MG63 (cell line): ENCODE measurements at regions not wholly inside any gene's neighbourhood (a gene's known extent, or its start where the extent isn't known, plus 50 kb on each side); places are given as distances from the start of the nearest gene placed in this dataset.
A peak's percentile ranks its signal among the peaks of the same experiment; 100 is the strongest.

Source experiments
- DNase-seq: peaks from one replicate; pipeline ENCODE4 v3.0.0-alpha.2; 2020
- H3K27me3 ChIP-seq: fragments of 250-450 bp; sonication (Bioruptor Pico); 2 replicates; pipeline ENCODE4 v1.5.1; 2020; ENCODE audit warnings: mild to moderate bottlenecking, moderate library complexity
- H3K36me3 ChIP-seq: fragments of 250-450 bp; sonication (Bioruptor Pico); 2 replicates; pipeline ENCODE4 v1.5.1; 2020; ENCODE audit warnings: mild to moderate bottlenecking, moderate library complexity
- H3K4me3 ChIP-seq: fragments of 250-450 bp; sonication (Bioruptor Pico); 2 replicates; pipeline ENCODE4 v1.5.1; 2020; ENCODE audit warnings: mild to moderate bottlenecking, moderate library complexity
- H3K9me3 ChIP-seq: fragments of 250-450 bp; sonication (Bioruptor Pico); 2 replicates; pipeline ENCODE4 v1.5.1; 2020; ENCODE audit warnings: mild to moderate bottlenecking, moderate library complexity

DNA sequence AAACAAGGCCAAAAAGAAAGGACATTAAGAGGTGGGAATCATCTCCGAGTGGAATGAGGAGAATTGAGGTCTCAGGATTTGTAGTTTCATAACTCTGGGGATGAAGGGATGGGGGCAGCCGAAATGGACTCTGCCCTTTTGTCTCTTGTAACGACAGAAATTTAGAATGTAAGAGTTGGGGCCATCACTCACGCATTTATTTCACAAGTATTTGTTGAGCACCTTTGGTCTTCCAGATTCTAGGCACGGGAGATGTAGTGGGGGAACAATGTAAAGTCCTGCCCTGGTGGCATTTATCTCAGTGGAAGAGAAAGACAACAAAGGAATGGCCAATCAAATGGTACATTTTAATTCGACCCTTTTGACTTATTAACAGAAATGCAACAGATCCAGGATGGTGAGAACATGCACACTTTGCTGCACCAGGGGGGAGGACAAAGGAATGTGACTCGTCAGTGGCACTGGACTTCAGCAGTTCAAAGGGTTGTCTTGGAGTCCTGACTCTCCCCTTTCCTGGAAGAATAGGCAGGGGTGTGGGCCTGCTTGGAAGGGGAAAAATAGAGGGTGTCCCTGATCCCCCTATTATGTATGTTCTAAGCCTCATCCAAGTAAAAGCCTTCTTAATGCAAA is 102.0 kb downstream of the TMEM30B start:
- H3K27me3 ChIP-seq: no peaks in the 10 kb centered on the region
- no peak for DNase-seq
- H3K9me3 ChIP-seq: no peaks in the 10 kb centered on the region
- no peaks in the 10 kb centered on the region for H3K36me3 ChIP-seq
- no peak overlapping the region for H3K4me3 ChIP-seq

DNA sequence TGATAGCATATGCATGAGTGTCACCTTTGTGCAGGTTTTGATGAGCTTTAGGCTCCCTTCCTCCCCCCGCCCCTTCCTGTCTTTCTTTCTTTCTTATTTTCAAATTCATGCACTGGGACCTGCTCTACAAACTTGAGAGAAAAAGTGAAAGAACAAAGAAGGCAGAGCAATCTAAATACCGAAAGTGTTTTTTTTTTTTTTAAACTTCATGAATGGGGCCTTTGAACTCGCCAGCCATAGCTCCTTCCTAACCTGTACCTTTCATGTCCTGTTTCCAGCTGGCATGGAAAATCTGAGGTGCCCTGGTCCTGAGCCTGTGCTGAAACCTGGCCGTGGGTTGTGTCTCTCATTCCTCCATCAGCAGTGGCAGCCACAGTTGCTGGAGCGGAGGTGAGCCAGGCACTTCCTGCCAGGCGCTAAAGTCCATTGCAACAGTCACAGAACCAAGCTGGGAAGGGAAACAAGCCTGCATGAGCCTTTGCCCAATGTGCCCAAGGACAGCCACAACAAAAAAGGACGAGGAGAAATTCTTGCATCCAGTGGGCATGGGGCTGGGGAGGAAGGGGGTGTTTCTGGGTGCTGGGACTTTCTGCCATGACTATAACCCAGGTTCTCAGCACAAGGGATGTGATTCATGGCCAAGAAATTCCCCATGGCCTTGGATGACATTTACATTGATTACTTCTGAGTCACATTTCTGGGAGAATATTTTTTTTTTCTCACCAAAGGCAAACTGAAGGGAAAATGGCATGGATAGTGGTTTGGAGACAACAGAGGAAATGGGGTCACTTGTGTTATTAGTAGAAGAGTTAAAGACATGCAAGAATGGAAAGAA is 102.7 kb downstream of the TMEM30B start:
- H3K9me3 ChIP-seq: no peaks in the 10 kb centered on the region
- H3K4me3 ChIP-seq: no peak overlapping the region
- no peaks in the 10 kb centered on the region for H3K27me3 ChIP-seq
- peak; percentile 73 for DNase-seq
- H3K36me3 ChIP-seq: no peaks in the 10 kb centered on the region

DNA sequence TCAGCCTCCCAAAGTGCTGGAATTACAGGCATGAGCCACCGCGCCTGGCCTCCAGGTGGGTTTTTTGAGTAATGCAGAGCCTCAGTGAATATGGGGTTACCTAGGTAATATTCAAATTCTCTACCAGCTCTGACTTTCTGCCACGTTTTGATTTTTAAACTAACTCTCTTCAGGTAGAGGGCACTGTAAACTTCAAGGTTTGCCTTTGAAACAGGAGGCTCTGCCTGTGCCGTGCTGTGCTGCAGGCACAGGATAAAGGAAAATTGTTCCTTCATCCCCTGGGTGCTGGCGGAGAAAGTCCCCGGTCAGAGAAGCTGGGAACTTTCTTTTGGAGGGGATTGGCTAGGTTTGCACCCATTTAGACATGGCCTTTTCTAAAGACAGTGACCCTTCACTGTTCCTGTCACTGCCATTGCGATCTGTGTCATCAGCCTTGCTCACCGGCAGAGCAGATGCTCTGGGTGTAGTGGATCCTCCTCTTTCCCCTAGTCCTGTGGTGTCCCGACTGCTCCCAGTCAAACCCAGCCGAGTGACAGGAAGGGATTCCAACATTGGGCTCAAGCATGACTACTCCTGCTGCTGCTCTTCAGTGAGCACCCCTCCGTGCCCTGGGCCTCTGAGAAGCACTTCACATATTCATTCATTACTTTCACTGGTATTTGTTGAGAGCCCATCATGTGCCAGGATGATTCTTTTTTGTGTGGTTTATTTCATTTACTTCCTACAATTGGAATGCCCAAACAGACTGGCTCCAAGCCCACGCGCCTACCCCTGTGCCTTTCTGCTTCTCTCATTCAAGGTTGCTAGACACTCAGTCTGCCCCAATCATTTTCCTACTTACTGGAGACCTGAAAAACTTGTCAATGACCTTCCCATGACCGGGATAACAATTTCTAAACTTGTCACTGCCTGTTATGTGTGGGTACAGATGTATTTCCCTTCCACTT is 103.6 kb downstream of the TMEM30B start:
- Histone ChIP-seq H3K9me3 (no peaks in the 10 kb centered on the region), H3K4me3 (no peak overlapping the region), H3K36me3 (no peaks in the 10 kb centered on the region), H3K27me3 (no peaks in the 10 kb centered on the region)
- peak; percentile 81 for DNase-seq

DNA sequence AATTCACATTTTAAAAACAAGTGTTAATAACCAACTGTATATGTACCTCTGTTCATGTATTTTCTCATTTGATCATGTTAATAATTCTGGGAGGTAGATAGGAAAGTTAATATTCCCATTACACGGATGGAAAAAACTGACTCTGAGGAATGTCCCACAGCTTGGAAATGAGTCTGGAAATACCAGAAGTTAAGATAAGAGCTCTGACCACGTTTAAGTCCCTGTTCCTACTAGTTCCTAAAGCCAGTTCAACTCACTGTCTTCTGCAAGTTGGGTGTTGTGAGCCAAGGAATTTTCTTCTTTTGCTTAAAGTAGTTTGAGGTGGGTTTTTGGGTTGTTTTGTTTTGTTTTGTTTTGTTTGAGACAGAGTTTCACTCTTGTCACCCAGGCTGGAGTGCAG is 104.5 kb downstream of the TMEM30B start:
- Histone ChIP-seq H3K27me3 (no peaks in the 10 kb centered on the region), H3K4me3 (no peak overlapping the region), H3K9me3 (no peaks in the 10 kb centered on the region), H3K36me3 (no peaks in the 10 kb centered on the region)
- DNase-seq: no peak

DNA sequence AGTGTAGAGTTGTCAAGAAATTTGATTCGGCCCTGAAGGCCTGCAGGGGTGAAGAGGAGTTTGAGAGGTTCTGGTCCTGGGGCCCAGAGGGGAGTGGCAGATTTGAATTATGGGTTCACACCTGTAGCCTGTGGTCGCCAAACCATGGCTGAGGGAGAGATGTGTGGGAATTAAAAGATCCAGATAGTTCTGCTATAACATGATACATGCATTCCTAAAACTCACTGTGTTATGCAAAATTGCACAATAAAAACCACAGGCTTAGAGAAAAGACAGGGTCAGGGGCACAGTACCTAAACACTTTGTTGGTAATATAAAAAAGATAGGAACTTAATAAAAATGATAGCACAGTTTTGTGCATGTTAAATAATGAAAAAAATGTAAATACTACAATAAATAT is 106.2 kb downstream of the TMEM30B start:
- no peak for DNase-seq
- no peaks in the 10 kb centered on the region for H3K27me3 ChIP-seq
- no peaks in the 10 kb centered on the region for H3K36me3 ChIP-seq
- H3K9me3 ChIP-seq: no peaks in the 10 kb centered on the region
- H3K4me3 ChIP-seq: no peak overlapping the region

DNA sequence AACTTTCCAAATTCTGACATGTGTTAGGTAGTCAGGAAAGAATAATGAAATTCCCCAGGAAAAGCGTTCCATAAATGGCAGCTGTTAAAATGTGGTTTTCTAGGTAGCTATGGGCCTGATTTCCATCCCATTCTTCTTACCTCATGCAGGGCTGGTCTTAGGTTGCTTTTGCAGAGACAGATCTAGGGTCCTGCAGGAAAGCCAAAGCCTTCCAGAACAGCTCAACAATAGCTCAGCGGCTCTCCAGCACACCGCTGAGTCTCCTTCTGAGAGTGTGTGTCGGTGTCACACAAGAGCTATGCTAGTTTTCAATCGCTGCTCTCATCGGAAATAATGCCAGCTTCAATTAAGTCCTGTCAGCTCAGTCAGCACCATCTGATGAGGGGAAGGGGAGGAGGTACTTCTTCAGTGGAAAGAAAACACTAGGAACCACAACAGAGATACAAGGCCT is 106.7 kb downstream of the TMEM30B start:
- Histone ChIP-seq H3K27me3 (no peaks in the 10 kb centered on the region), H3K9me3 (no peaks in the 10 kb centered on the region), H3K36me3 (no peaks in the 10 kb centered on the region), H3K4me3 (no peak overlapping the region)
- no peak for DNase-seq

DNA sequence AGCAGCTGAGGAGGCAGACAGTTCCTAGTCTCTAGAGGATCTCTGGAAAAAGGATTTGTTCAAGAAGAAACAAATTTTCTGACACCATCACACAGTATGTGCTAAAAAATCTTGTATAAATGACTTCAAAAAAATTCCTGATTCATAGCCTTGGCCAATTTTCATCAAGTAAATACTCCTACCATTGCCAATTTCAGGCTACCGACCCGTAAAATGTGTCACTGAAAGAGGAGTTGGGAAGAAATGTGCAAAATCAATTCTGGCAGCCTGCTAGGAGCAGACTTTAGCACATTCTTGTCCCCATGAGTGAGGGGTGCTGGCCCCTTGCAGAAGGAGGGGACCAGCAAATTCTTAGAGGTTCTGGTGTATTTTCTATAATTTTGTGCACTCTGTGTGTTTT is 109.4 kb downstream of the TMEM30B start:
- Histone ChIP-seq H3K9me3 (no peaks in the 10 kb centered on the region), H3K36me3 (no peaks in the 10 kb centered on the region), H3K4me3 (no peak overlapping the region), H3K27me3 (no peaks in the 10 kb centered on the region)
- peak; percentile 13 for DNase-seq

DNA sequence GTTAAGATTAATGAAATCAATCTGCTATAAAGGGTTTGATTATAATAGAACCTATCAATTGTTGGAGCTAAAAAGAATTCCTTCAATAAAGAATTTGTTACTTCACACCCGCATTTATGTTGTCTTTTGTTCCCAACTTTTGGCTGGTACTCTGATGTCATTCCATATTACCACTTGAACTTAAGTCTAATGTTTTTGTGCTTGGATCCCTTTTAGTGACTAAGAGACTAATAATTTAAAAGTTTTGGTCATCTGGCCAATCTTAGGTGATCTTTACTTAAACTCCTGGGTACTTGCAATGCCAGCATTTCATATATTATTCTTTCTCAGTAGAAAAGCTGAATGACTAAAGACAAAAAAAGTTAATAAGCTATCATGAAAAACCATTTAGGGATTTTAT is 113.0 kb downstream of the TMEM30B start:
- Histone ChIP-seq H3K27me3 (no peaks in the 10 kb centered on the region), H3K4me3 (no peak overlapping the region), H3K9me3 (0 out of 2 replicates have a peak, but pooled peaks cover 4% of the 10 kb centered on the region), H3K36me3 (no peaks in the 10 kb centered on the region)
- no peak for DNase-seq

DNA sequence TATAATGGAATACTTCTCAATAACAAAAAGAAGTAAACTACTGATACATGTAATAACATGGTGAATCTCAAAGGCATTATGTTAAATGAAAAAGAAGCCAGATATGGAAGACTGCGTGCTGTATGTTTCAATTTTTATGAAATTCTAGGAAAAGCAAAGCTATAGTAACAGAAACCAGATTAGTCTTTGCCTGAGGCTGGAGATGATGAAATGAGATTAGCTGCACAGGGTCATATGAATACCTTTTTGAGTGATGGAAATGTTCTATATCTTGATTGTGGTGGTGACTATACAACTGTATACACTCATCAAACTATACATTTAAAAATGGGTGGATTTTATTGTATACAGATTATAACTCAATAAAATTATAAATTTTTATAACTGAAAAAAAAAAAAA is 113.5 kb downstream of the TMEM30B start:
- Histone ChIP-seq H3K9me3 (0 out of 2 replicates have a peak, but pooled peaks cover 4% of the 10 kb centered on the region), H3K27me3 (no peaks in the 10 kb centered on the region), H3K4me3 (no peak overlapping the region), H3K36me3 (no peaks in the 10 kb centered on the region)
- DNase-seq: no peak

DNA sequence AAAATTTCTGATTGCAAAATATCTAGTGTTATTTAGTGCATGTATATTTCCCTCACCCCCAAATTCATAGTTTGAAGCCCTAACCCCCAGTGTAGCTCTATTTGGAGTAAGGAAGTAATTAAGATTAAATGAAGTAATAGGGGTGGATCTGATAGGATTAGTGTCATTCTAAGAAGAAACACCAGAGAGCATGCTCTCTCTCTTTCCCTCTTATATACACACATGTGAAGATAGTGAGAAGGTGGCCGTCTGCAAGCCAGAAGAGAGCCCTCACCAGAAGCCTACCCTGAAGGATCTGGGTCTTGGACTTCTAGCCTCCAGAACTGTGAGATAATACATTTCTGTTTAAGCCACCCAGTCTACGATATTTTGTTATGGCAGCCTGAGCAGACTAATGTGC is 120.3 kb downstream of the TMEM30B start:
- Histone ChIP-seq H3K36me3 (no peaks in the 10 kb centered on the region), H3K9me3 (0 out of 2 replicates have a peak, but pooled peaks cover 4% of the 10 kb centered on the region), H3K27me3 (no peaks in the 10 kb centered on the region), H3K4me3 (no peak overlapping the region)
- DNase-seq: no peak

DNA sequence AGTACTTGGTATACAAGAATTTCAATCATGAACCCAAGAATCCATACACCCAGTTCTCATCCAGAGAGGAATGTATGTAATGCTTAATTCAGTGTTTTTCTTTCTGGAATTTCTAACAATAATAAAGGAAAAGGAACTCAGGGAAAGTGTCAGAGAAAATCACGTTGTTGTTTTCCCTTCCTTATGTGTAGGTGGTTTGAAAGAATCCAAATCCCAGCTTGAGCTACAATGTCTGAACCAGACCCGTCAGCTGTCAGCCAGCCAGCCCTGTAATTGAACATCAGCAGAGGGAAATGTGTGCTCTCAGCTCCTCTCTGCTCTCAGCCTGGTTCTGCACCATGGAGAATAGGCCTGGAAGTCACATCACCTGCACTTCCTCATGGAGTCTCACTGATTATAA is 126.5 kb downstream of the TMEM30B start:
- Histone ChIP-seq H3K36me3 (no peaks in the 10 kb centered on the region), H3K4me3 (no peak overlapping the region), H3K9me3 (no peaks in the 10 kb centered on the region), H3K27me3 (no peaks in the 10 kb centered on the region)
- no peak for DNase-seq

DNA sequence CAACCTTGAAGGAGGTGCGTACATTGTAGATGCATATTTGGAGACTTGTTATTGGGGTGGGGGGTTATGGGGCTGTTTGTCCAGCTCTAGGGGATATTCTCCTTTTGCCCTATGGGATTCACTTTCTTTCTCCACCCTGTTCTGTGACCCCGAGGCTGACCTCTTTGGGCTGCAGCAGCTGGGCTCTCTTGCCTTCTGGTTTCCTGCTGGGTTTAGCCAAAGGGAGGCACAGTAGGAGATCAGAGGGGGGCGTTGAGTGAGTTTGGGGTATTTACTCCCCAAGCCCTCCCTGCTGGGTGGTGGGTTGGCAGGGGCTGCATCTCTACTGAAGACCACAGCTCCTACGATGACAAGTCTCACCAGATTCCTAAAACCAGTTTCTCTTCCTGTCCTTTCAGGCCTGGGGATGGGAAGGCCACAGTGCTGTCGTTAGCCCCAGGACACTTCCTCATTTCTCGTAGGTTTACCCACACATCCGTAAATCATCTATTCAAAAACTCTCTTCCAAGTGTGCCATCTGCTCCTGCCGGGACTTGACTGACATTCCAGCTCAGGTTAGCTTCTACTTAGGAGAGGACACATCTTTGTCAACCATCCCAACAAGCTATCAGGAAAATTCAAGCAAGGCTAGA is 127.1 kb downstream of the TMEM30B start:
- no peaks in the 10 kb centered on the region for H3K36me3 ChIP-seq
- no peak overlapping the region for H3K4me3 ChIP-seq
- no peaks in the 10 kb centered on the region for H3K9me3 ChIP-seq
- no peak for DNase-seq
- no peaks in the 10 kb centered on the region for H3K27me3 ChIP-seq

DNA sequence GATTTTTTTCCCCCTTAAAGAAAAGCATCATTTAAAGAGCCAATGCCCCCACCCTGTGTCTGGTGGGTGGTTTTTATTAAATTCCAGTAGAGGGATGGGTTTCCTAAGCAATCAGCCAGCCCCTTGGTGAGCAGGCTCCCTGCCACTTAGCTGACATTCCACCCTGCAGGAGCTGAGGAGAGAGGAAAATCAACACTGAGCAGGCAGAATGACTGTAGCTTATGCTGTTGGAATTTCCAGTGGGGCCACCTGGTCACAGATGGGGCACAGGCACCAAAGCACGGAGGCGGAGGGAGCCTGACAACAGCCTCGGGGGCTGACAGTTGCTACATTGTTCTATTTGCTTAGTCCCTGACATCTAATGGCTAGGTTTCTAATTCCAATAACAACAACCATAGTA is 127.7 kb downstream of the TMEM30B start:
- no peak for DNase-seq
- Histone ChIP-seq H3K9me3 (no peaks in the 10 kb centered on the region), H3K4me3 (no peak overlapping the region), H3K36me3 (no peaks in the 10 kb centered on the region), H3K27me3 (no peaks in the 10 kb centered on the region)

DNA sequence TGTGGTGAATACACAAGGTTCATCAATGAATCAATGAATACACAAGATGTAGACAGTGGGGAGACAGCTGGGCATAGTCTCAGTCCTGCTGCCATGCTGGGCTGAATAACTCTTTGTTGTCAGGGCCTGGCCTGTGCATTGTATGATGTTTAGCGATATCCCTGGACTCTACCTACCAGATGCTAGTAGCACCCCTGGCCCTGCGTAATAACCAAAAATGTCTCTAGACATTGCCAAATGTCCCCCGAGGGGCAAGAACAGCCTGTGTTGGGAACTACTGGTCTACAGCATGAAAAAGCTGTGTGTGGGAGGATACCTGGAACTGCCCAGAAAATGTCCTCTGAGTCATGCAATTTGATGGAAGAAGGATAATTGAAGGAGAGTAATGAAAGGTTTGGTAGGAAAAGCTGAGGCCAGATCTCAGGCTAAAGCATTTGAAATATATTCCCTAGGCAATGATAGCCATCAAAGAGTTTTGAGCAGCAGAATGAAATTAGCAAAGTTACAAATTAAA is 128.2 kb downstream of the TMEM30B start:
- no peaks in the 10 kb centered on the region for H3K9me3 ChIP-seq
- H3K36me3 ChIP-seq: no peaks in the 10 kb centered on the region
- H3K27me3 ChIP-seq: no peaks in the 10 kb centered on the region
- no peak for DNase-seq
- no peak overlapping the region for H3K4me3 ChIP-seq

DNA sequence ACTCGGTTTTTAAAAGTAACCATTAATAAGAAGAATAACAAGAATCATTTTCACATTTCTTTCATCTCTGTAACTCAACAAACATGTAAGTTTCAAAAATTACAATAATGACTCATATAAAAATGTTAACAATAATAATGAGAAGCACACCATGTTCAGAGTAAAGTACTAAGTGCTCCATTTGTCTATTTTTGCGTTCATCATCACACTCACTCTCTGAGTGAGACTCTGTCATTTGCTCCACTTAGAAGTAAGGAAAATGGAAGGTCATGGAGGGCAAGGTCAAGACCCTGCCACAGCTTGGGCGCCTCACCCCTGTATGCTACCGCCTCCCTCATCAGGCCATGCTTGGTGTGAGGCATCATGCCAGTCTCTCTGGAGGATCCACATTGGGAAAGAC is 129.9 kb downstream of the TMEM30B start:
- H3K36me3 ChIP-seq: no peaks in the 10 kb centered on the region
- no peaks in the 10 kb centered on the region for H3K9me3 ChIP-seq
- no peak for DNase-seq
- H3K27me3 ChIP-seq: no peaks in the 10 kb centered on the region
- H3K4me3 ChIP-seq: no peak overlapping the region

DNA sequence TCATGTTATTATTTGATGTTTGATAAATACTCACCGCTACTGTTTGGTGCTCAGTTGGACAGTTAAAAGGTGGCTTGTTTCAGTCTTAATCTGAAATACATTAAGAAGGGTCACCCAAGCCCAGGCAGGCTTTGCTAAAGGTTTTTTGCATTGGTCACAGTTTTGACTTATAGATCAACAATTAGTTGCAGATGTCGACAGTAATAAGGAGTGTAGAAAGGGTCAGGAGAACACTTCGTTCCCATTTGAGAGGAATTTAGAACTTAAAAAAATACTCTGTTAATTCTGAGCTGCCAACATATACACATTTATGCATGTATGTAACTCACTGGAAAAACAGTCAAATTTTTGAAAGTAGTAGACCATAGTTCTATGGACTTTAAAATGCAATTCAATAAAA is 130.3 kb downstream of the TMEM30B start:
- no peak for DNase-seq
- H3K27me3 ChIP-seq: no peaks in the 10 kb centered on the region
- H3K36me3 ChIP-seq: no peaks in the 10 kb centered on the region
- H3K4me3 ChIP-seq: no peak overlapping the region
- H3K9me3 ChIP-seq: no peaks in the 10 kb centered on the region
